ENCODE measurements at regions not wholly inside any gene's neighbourhood (a gene's known extent, or its start where the extent isn't known, plus 50 kb on each side); places are given as distances from the start of the nearest gene placed in this dataset.

DNA sequence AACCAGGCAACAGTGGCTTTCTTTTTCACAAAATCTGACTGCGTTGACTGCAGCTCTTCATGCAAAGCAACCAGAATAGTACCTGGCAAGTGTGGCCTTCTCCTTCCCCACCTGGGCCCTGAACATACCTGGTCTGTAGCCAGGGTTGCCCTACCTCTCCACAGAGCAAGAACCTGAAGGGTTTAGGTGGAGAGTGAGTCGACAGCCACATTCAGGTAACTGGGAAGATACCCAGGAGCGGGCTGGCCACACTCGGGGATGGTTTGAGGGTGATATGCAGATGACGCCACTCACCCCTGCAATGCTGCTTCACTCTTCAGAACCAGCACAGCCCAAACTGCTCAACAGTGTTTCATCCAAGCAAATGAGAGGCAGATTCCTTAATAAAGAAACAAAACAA, 117.3 kb downstream of the TTC32 start:
- no peak for DNase-seq

DNA sequence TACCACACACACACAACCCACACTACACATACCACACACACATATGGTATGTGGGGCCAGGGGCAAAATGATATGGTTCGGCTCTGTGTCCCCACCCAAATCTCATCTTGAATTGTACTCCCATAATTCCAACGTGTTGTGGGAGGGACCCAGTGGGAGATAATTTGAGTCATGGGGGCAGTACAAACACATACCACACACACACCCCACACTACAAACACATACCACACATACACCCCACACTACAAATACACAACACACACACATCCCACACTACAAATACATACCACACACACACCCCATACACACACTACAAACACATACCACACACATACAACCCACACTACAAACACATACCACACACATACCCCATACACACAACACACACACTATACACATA, 117.8 kb downstream of the TTC32 start:
- DNase-seq, result no peak

DNA sequence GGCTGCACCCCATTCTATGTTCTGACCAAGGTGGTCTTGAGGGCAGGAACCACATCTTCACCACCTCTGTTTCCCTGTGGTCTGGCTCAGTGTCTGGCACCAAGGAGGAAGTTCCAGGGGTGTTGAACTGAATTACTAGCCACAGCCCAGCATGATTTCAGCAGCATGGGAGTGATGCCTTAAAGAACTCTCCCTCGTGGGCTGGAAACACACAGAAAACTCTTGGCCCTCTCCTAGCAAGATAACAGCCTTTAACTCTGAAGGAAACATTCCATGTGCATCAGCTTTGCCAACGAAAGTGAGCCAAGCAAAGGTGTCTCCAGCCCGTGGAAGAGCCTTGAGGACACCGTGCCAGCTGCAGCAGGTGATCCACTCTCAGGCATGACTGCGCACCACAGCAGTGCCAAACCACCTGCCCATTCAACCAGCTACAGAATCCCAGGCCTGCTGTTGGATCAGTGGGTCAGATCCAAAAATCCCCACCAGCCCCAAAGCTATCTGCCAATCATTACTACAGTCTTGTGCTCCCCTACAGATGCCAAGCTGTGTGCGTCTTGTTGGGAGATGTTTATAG, 124.8 kb downstream of the TTC32 start:
- no peak for DNase-seq

DNA sequence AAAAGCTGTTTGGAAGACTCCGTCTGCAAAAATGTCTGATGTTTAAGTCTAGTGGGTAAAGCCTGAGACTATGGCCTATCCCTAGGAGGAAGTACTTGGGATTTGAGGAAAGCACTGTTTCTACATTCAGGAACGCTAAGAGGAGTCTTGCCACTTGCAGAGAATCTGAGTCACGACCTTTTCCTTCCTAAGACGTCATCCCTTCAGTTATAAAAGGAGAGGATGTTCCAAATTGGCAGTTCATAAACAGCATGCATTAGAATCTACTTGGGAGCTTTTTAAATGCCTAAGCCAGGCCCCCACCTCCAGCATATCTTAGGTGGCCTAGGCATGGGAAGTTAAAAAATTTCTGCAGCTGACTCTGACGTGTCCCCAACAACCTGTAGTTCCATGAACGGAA, 125.9 kb downstream of the TTC32 start:
- no peak for DNase-seq

DNA sequence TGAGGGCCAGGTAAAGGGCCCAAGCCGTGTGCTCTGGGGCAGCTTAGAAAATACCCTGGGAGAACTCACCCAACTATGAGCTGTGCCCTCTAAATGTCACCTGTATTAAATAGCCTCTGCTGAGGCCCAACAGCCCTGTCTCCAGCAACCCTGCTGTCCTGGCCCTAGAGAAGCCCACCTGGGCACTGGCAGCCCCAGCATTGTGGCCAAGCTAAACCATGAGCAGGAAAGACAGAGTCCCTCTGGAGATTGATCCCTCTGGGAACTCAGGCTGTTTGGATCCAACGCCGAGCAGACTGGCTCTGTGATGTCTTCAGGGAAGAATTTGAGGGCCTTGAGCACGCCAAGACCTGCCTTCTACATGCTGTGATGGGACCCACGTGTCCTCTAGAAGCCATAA, 126.5 kb downstream of the TTC32 start:
- no peak for DNase-seq

DNA sequence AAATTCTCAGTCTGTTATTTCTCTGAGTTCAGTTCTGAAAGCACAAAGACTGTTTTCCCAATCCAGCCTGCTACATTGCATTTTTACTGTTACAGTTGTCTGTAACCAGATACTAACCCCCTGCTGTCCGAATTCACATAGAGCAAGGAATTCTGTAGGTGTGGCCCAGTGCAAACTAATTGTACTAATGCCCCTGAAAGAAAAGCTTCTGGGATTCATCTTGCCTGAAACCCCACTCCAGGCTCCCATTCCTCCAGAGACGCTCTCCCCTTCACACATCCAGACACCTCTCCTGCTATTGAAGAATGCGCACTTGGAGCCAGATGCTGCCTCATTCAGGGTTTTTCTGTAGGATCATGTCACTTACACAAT, 127.0 kb downstream of the TTC32 start:
- no peak for DNase-seq

DNA sequence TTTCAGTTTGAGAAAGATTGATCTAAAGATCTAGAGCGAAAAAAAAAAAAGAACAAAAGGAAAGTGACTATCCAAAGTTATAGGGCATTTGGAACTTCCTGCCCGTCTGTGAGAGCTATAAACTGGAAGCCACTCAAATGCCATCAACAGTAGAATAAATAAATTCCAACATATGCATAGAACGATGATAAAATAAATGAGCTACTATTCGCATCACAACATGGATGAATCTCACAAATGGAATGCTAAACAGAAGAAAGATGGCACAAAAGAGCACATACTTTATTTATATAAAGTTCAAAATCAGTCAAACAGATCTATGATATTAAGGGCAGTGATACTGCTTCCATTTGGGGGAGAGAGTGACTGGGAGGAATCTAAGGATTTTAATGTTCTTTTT, 128.8 kb downstream of the TTC32 start:
- no peak for DNase-seq

DNA sequence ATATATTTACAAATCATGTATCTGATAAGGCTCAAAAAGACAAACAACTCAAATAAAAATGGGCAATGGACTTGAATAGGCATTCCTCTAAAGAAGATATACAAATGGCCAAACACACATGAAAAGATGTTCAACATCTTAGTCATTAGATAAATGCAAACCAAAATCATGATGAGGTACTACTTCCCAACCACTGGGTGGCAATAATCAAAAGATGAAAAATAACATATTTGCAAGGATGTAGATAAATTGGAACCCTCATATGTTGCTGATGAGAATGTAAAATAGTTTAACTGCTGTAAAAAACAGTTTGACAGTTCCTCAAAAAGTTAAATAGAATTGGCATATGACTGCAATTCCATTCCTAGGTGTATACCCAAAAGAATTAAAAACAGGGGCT, 132.3 kb downstream of the TTC32 start:
- no peak for DNase-seq

DNA sequence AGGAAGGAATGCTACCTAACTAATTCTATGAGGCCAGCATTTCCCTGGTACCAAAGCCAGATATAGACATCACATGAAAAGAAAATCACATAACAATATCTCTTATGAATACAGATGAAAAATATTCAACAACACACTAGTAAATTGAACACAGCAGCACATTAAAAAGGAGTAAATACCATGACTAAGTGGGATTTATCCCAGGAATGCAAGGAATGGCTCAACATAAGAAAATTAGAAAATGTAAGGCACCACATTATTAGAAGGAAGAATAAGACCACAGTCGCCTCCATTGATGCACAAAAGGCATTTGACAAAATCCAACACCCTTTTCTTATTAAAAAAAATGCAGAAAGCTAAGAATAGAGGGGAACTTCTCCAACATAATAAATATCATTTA, 133.9 kb downstream of the TTC32 start:
- no peak for DNase-seq

DNA sequence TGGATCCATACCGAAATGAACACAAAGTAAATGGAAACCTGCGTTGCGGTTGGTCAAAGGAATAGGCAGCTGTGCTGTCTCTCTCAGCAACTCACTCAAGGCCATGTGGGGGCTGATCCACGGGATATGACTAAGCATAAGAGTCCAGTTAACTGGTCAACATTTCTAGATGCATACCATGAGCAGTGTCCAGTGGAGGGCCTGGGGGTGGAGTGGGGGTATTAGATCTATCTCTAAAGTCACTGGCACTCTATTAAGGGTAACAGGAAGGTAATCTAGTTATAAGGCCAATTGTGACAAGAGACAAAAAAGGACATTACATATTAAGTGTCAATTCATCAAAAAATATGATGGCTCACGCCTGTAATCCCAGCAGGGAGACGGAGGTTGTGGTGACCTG, 136.8 kb downstream of the TTC32 start:
- DNase-seq, result no peak

DNA sequence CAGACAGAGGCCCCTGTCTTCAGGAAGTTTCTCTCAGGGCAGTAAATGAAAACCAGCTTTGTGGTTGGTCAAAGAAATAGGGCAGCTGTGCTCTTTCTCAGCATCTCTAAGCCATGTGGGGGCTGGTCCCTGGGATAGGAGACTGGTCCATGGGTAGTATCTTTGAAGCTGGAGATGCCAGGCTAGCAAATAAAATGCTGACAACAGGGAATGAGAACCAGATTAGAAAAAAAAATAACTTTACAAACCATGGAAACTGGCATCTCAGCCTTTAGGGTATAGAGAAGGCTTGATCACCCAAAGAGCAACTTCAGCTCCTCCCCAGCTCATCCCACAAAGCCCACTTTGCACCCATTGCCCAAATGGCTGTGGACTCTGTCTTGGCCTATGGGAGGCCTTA, 138.1 kb downstream of the TTC32 start:
- DNase-seq, result no peak

DNA sequence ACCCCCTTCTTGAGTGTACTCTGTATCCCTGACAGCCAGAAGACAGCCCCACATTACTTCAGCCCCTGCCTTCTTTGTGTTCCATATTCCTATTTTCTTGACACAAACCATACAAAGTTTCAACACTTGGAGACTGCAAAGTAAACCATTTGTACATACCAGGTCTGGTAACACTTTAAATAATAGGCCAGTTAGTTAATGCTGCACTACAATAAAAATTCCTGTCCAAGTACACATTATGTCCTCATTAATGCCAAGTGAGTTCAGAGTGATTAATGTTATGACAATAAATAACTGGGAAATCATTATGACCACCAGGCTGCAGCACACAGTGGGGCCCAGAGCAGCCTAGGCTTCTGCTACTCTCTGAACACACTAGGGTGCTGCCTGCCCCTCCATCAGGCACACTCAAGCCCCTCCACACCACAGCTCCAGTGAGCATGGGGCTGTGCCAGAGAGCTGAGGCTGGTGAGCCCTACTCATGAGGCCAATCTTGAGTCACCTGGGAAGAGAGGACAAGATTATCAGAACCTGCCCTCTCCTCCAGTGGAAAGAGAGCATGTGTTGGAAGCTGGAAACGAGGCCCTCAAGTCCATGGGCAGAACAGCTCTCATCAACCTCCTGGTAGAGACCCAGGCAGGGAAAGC, 138.7 kb downstream of the TTC32 start:
- no peak for DNase-seq

DNA sequence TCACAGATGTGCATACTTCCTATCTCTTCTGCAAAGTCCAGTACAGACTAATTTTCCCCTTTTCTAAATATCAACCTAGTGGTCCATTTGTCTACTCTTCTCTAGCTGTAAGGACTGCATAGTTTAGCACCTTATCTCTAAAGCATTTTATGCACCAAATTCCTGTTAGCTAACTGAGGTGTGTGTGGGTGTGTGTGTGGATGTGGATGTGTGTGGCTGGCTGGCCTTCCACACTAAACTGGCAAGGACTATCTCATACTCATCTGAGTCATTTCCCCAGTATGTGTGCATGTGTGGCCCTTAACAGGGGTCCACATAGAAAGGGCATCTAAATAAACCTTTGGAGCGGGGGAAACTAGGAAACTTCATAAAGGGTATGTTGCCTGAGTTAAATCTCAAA, 139.6 kb downstream of the TTC32 start:
- no peak for DNase-seq

DNA sequence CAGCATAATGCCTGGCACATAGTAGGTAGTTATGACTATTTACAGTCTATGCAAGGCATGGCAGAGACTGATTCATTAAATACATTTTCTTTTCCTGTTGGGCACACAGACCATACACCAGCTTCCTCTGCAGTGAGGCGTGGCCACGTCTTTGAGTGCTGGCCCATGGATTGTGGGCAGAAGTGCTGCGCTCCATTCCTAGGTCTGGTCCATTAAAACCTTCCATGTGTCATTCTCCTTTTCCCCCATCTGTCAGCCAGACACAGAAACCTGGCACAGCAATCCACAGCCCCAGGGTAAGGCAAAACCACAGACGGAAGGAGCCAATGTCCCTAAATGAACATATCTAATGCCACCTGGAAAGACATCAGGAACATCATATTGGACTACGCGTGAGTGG, 141.9 kb downstream of the TTC32 start:
- DNase-seq, result no peak

DNA sequence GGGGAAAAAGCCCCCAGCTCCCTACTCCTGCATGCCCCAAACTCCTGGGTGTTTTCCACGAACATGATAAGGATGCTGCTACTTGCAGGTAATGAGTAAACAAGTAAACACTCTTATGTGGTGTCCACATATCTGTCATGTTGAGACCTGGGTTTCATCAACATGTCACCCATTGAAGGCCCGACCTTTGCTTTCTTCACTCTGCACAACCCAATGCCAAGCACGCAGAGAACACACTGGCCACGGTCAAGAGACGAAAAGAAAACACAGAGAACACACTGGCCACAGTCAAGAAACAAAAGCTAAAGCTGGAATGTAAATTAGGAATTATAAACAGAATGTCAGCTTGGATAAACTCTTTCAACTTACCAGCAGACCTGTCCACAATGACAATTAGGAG, 143.1 kb downstream of the TTC32 start:
- no peak for DNase-seq

DNA sequence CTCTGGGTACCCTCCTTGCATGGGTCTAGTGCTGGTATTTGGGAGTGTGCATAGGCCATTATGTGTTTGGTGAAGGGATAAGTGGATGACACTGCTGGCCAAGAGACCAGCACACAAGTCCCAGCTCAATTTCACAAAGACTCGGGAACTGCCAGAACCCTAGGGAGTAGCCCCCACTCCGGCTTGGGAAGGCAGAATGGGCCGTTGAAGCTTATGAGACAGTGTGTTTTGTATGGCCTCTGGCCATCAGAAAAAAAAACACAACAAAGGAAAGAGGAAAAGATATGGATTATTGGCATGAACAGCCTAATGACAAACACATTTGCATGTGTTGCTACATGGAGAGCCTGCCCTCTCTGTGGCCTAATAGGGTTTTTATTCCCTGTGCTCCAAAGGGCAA, 144.2 kb downstream of the TTC32 start:
- DNase-seq, result no peak

DNA sequence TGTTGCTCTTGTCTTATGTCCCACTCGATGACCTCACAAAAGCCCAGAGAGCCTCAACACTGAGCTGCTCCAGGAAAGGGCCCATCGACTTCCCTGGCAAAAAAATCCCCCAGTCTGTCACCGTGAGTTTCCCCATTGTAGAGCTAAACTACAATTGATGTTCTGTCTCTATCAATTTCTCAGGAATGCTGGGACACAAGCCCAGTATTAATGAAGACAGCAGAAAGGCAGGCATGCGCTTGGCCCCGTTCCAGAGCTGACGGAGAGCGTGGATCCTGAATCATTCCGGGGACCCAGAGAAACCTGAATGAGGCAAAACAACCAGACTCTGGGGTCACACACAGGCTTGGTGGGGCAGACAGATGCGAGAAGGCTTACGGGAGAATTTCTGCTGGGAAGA, 146.9 kb downstream of the TTC32 start:
- DNase-seq, result peak in 1 of 51 donors; percentile 3

DNA sequence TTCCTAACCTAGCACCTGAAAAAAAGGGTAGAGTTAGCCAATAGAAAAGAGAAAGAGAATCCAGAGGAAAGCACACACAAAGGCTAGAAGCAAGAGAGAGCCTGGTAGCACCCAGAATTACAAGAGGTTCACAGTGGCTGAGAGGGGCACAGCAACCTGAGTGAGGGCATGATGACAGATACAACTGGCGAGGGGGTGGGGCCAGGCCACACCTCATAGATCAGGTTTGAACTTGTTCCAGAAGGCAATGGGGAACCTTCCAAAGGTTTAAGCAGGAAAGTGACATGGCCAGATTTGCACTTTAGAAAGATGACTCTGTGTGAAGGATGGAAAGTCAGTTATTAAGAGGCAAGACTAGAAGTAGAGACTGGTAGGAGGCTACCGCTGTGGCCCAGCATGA, 148.0 kb downstream of the TTC32 start:
- DNase-seq, result no peak

DNA sequence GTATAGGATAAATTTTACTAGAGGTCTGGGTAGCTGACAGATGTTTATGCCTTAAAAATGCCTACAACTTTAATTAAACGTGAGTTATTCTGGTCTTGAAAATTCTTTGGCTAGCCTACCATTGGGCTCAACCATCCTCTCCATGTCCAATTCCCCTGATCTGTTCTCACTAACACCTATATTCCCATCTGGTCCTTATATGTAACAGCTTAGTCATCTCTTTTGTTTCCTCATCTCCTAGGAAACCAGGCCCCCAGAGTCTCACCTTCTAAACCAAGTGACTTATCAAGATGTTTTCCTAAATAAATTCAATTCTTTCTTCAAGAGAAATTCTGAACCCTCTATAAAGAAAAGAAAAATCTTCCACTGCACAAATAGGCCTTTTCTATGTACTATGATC, 148.5 kb downstream of the TTC32 start:
- no peak for DNase-seq

DNA sequence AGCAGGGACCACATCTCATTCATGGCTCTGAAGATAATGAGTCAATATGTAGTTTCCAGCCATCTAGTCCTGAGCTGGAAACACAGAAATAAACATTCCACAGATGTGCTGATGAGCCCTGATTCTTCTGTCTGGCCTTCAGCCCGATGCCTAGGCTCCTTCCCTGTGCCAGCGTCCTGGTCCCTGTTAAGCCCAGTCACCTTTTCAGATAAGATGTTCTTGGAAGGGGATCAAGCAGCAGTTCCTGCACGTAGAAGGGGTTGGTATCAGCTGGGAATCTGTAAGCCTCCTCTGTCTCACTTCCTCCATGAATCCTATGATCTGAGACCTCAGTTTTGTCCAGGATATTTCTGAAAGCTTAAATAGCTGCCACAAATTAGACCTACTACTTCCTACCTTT, 149.3 kb downstream of the TTC32 start:
- DNase-seq, result no peak

DNA sequence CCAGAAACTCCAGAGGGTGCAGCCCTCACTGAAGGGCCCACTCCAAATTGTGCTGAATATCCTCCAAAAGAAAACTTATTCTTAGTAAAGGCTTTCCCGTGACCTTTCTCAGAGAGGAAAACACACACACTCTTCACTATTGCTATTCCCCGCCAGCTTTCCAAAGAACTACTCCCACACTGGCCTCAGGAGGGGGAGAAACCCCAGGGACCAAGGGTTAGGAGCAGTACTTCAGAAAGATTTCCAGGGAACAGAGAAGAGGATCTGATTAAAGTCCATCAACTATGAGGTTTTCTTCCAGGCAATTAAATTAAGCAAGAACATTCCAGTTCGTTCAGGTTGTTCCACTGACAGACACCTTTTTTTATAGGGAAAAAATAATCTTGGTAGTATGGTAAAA, 150.2 kb downstream of the TTC32 start:
- DNase-seq, result no peak

DNA sequence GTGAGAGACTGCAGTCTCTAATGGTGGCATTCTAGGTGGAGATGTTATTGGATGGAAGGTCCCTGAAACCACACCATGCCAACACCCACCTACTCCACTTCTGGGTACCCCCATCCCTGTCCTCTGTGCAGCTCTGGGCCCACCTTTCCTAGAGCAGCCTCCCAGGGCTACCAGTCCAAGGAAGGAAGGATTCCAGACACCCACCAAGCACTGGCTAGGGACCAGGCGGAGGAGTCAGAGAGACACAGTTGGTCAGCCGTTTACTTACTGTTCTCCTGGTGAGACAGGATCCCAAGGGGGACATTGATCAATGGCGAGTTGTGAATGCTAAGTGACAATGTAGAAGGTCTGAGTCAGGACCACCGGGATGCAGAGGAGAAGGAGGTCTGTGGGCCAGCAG, 151.6 kb downstream of the TTC32 start:
- no peak for DNase-seq

DNA sequence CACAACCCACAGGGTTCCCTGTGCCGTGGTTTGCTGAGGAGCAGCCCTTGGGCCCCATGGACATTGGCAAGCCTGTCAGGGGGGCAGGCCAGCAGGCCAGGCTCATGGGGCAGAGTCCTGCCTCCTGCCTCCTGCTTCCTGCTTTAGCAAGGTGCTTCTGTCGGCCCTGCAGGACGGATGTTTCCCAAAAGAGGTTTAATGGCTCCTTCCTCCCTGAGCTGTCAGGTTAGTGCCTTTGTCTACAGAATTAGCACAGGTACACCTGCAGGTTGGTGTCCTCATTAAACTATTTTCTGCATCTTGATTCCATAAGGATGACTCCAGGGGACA, 152.3 kb downstream of the TTC32 start:
- no peak for DNase-seq

Data from hypothalamus (tissue), 51 donors.